HCT116 (cell line): ENCODE measurements at regions not wholly inside any gene's neighbourhood (a gene's known extent, or its start where the extent isn't known, plus 50 kb on each side); places are given as distances from the start of the nearest gene placed in this dataset.

Experiments
- ATAC-seq: fragments of 200-7000 bp; cut with Tn5 transposase; 2 replicates; pipeline ENCODE4 v1.9.1; 2020; ENCODE audit warnings: mild to moderate bottlenecking, moderate library complexity
- BruUV-seq: library from RNA; stranded (reverse); fragments of 400-500 nt; replicated peaks from 2 replicates; lab custom pipeline; 2021; lab: Mats Ljungman, UMichigan
- CTCF ChIA-PET: fragments of 300-600 bp; sonication (Branson Sonifier 250); formaldehyde crosslinking; loops from one replicate; lab custom pipeline; 2021; ENCODE audit warnings: antibody characterized with exemption; lab: Charles Lee
- POLR2A ChIA-PET: fragments of 300-600, 350-600 bp; sonication (Branson Sonifier 250); formaldehyde crosslinking; loops from one replicate; lab custom pipeline; 2021; ENCODE audit warnings: antibody characterized with exemption; lab: Charles Lee
- RAD21 ChIA-PET, 2 experiments: fragments of 300-600 bp; sonication (Branson Sonifier 250); formaldehyde crosslinking; loops; one replicate each; lab custom pipeline; 2023; ENCODE audit warnings: low total read pairs in 2 of 2; ENCODE audit not compliant: uncharacterized antibody in 2 of 2, unreplicated experiment in 2 of 2, low non-redundant PET in 1 of 2; lab: Charles Lee
- DNase-seq: peaks from one replicate; pipeline ENCODE4 v3.0.0-alpha.2; 2010; ENCODE audit warnings: low read depth, low spot score
- H2AFZ ChIP-seq: fragments of 200-600 bp; shearing (Covaris generic), sonication (generic); 2 replicates; pipeline ENCODE4 v1.6.1; 2017; ENCODE audit warnings: low read depth, mixed run types, mixed read lengths, antibody characterized with exemption, low read length; ENCODE audit not compliant: poor library complexity, severe bottlenecking
- H3K27ac ChIP-seq: 2 replicates; pipeline ENCODE4 v1.5.1; 2012; ENCODE audit warnings: low read depth, low read length
- H3K27me3 ChIP-seq: fragments of 200-600 bp; sonication (generic); 2 replicates; pipeline ENCODE4 v1.6.1; 2016; ENCODE audit warnings: mixed run types, low read length, mixed read lengths; ENCODE audit not compliant: insufficient read depth
- H3K36me3 ChIP-seq, 2 experiments: fragments of 200-500 bp in 1 of 2; fragments of 200-600 bp in 1 of 2; sonication (Bioruptor generic) in 1 of 2; sonication (generic) in 1 of 2; 2 replicates each; pipeline versions ENCODE4 v1.5.1 to v1.6.1; 2014 to 2016; ENCODE audit warnings: low read length in 2 of 2, inconsistent platforms in 1 of 2, mixed read lengths in 1 of 2, mixed run types in 1 of 2; ENCODE audit not compliant: insufficient read depth in 2 of 2, control insufficient read depth in 1 of 2
- H3K4me1 ChIP-seq, 2 experiments: fragments of 200-600 bp in 1 of 2; sonication (generic) in 1 of 2; 2 replicates each; pipeline versions ENCODE4 v1.5.1 to v1.6.1; 2012 to 2017; ENCODE audit warnings: low read length in 2 of 2, inconsistent platforms in 1 of 2, mild to moderate bottlenecking in 1 of 2, mixed read lengths in 1 of 2, mixed run types in 1 of 2, moderate library complexity in 1 of 2; ENCODE audit not compliant: insufficient read depth in 2 of 2, control insufficient read depth in 1 of 2
- H3K4me2 ChIP-seq: fragments of 200-600 bp; sonication (generic); 2 replicates; pipeline ENCODE4 v1.6.1; 2017; ENCODE audit warnings: mixed run types, low read length, mixed read lengths
- H3K4me3 ChIP-seq, 2 experiments: fragments of 200-600 bp in 1 of 2; sonication (generic) in 1 of 2; replicated peaks in 1 of 2; 2 replicates each; pipeline ENCODE4 v1.5.1; 2011 to 2016; ENCODE audit warnings: low read length in 2 of 2, control low read depth in 1 of 2, low read depth in 1 of 2, mild to moderate bottlenecking in 1 of 2, mixed read lengths in 1 of 2, mixed run types in 1 of 2
- H3K79me2 ChIP-seq: fragments of 200-600 bp; sonication (generic); 2 replicates; pipeline ENCODE4 v1.6.1; 2017; ENCODE audit warnings: mild to moderate bottlenecking, mixed run types, low read length, moderate library complexity, mixed read lengths; ENCODE audit not compliant: insufficient read depth
- H3K9ac ChIP-seq: fragments of 200-600 bp; sonication (generic); 2 replicates; pipeline ENCODE4 v1.6.1; 2016; ENCODE audit warnings: low read length, mixed read lengths
- H3K9me2 ChIP-seq: fragments of 200-600 bp; sonication (generic), shearing (Covaris generic); 2 replicates; pipeline ENCODE4 v1.6.1; 2017; ENCODE audit warnings: mixed run types, mild to moderate bottlenecking, moderate library complexity; ENCODE audit not compliant: insufficient read depth
- H3K9me3 ChIP-seq, 2 experiments: fragments of 200-500 bp in 1 of 2; fragments of 200-600 bp in 1 of 2; sonication (Bioruptor generic) in 1 of 2; sonication (generic) in 1 of 2; 2 replicates each; pipeline ENCODE4 v1.6.1; 2014 to 2017; ENCODE audit warnings: low read length in 2 of 2, mixed read lengths in 2 of 2, inconsistent platforms in 1 of 2, low read depth in 1 of 2, mild to moderate bottlenecking in 1 of 2, mixed run types in 1 of 2, moderate library complexity in 1 of 2; ENCODE audit not compliant: control insufficient read depth in 1 of 2, insufficient read depth in 1 of 2
- H4K20me1 ChIP-seq: fragments of 200-600 bp; sonication (generic), shearing (Covaris generic); 2 replicates; pipeline ENCODE4 v1.6.1; 2017; ENCODE audit warnings: mixed run types, mild to moderate bottlenecking, moderate library complexity; ENCODE audit not compliant: insufficient read depth
- ATF3 ChIP-seq: IDR thresholded peaks from 2 replicates; pipeline ENCODE4 v1.6.1; 2012
- CBX3 ChIP-seq: IDR thresholded peaks from 2 replicates; pipeline ENCODE4 v1.6.1; 2012; ENCODE audit warnings: low read depth
- CTCF ChIP-seq, 3 experiments: fragments of 200-600 bp in 1 of 3; sonication (generic) in 1 of 3; IDR thresholded peaks in 2 of 3; conservative IDR thresholded peaks in 1 of 3; 2 replicates each; pipeline ENCODE4 v1.5.1; 2012 to 2017; ENCODE audit warnings: low read depth in 2 of 3, low read length in 2 of 3, antibody characterized with exemption in 1 of 3, borderline replicate concordance in 1 of 3, control low read depth in 1 of 3, mild to moderate bottlenecking in 1 of 3, mixed read lengths in 1 of 3, mixed run types in 1 of 3, moderate library complexity in 1 of 3; ENCODE audit not compliant: insufficient read depth in 1 of 3
- EGR1 ChIP-seq: IDR thresholded peaks from 2 replicates; pipeline ENCODE4 v1.6.1; 2012; ENCODE audit warnings: low read depth
- ELF1 ChIP-seq: IDR thresholded peaks from 2 replicates; pipeline ENCODE4 v1.6.1; 2012; ENCODE audit warnings: low read depth, borderline replicate concordance
- EZH2phosphoT487 ChIP-seq: fragments of 200-600 bp; IDR thresholded peaks from 2 replicates; pipeline ENCODE4 v1.6.1; 2018; ENCODE audit warnings: antibody characterized with exemption, borderline replicate concordance
- FOSL1 ChIP-seq: IDR thresholded peaks from 2 replicates; pipeline ENCODE4 v1.6.1; 2012; ENCODE audit warnings: low read depth
- JUND ChIP-seq: IDR thresholded peaks from 2 replicates; pipeline ENCODE4 v1.6.1; 2012
- MAX ChIP-seq: IDR thresholded peaks from 2 replicates; pipeline ENCODE4 v1.6.1; 2012
- POLR2A ChIP-seq: IDR thresholded peaks from 2 replicates; pipeline ENCODE4 v1.7.0; 2011; ENCODE audit warnings: borderline replicate concordance; ENCODE audit not compliant: insufficient read depth, insufficient read length; ENCODE audit errors: extremely low read depth
- POLR2AphosphoS5 ChIP-seq: IDR thresholded peaks from 2 replicates; pipeline ENCODE4 v1.6.1; 2011; ENCODE audit warnings: mild to moderate bottlenecking, low read depth, low read length, moderate library complexity
- RAD21 ChIP-seq: IDR thresholded peaks from 2 replicates; pipeline ENCODE4 v1.6.1; 2012; ENCODE audit warnings: low read depth, mild to moderate bottlenecking
- REST ChIP-seq: IDR thresholded peaks from 2 replicates; pipeline ENCODE4 v1.6.1; 2012; ENCODE audit warnings: low read depth
- SIN3A ChIP-seq: IDR thresholded peaks from 2 replicates; pipeline ENCODE4 v1.6.1; 2012; ENCODE audit warnings: low read depth
- SP1 ChIP-seq: IDR thresholded peaks from 2 replicates; pipeline ENCODE4 v1.6.1; 2012; ENCODE audit warnings: low read depth
- SRF ChIP-seq: IDR thresholded peaks from 2 replicates; pipeline ENCODE4 v1.6.1; 2012; ENCODE audit warnings: low read depth
- TCF7L2 ChIP-seq: IDR thresholded peaks from 2 replicates; pipeline ENCODE4 v1.7.0; 2011; ENCODE audit warnings: borderline replicate concordance, inconsistent platforms; ENCODE audit not compliant: insufficient read depth, insufficient read length; ENCODE audit errors: extremely low read depth
- YY1 ChIP-seq: IDR thresholded peaks from 2 replicates; pipeline ENCODE4 v1.6.1; 2011; ENCODE audit warnings: low read length, low read depth, moderate library complexity, mild to moderate bottlenecking; ENCODE audit not compliant: insufficient replicate concordance; ENCODE audit errors: extremely low read depth
- ZBTB33 ChIP-seq: IDR thresholded peaks from 2 replicates; pipeline ENCODE4 v1.6.1; 2011; ENCODE audit warnings: mild to moderate bottlenecking, low read length, moderate library complexity; ENCODE audit not compliant: insufficient replicate concordance; ENCODE audit errors: extremely low read depth
- ZFX ChIP-seq: fragments of 450-650 bp; IDR thresholded peaks from 2 replicates; pipeline ENCODE4 v1.6.1; 2017
- intact Hi-C: fragments of 100-400 bp; cut with micrococcal nuclease; formaldehyde crosslinking; loops from 2 replicates; pipeline ENCODE4 v1.10.0; 2022

- DNase-seq (no peak), ATAC-seq (no peak)
- TF ChIP-seq ATF3: no peak
- TF ChIP-seq SP1: no peak
- TF ChIP-seq ELF1: no peak
- no peak for TF ChIP-seq CBX3
- TF ChIP-seq YY1: no peak
- TF ChIP-seq SRF: no peak
- TF ChIP-seq SIN3A: no peak
- TF ChIP-seq FOSL1: no peak
- no peak for TF ChIP-seq RAD21
- TF ChIP-seq CTCF (IDR thresholded peaks at IDR 0.05 in 2 of 3, conservative IDR thresholded peaks at IDR 0.05 in 1 of 3; ENCODE audit: borderline replicate concordance in 1 of 3, insufficient read depth in 1 of 3, low read depth in 2 of 3, low read length in 2 of 3): no peak
- TF ChIP-seq POLR2A: no peak
- no peak for TF ChIP-seq EZH2phosphoT487
- TF ChIP-seq REST: no peak
- TF ChIP-seq EGR1: no peak
- TF ChIP-seq ZFX: no peak
- TF ChIP-seq ZBTB33: no peak
- TF ChIP-seq MAX: no peak
- TF ChIP-seq POLR2AphosphoS5: no peak
- TF ChIP-seq JUND: no peak
- no peak for TF ChIP-seq TCF7L2
- no peaks in the 10 kb centered on the region for H3K4me1 ChIP-seq
- ChIA-PET POLR2A (no interaction called here), RAD21 (no interaction called here), CTCF (no interaction called here)
- no peaks in the 10 kb centered on the region for H3K9me2 ChIP-seq
- H4K20me1 ChIP-seq: no peaks in the 10 kb centered on the region
- no peak overlapping the region for H3K9ac ChIP-seq
- H3K79me2 ChIP-seq: no peaks in the 10 kb centered on the region
- no peaks in the 10 kb centered on the region for H3K9me3 ChIP-seq
- no TSS peak for BruUV-seq
- no peak overlapping the region for H3K4me2 ChIP-seq
- intact Hi-C loops: no loop called here
- H3K27me3 ChIP-seq: no peaks in the 10 kb centered on the region; the same call in 1 of the 2 replicates
- H3K36me3 ChIP-seq: no peaks in the 10 kb centered on the region
- no peak overlapping the region for H3K27ac ChIP-seq
- no peak overlapping the region for H2AFZ ChIP-seq
- H3K4me3 ChIP-seq: no peak overlapping the region
Observed at GRCh38 chr5:167852515-167852914, 438.9 kb upstream of the WWC1 start.
